Upper lobe of right lung (tissue), 1 donor: ENCODE measurements at regions not wholly inside any gene's neighbourhood (a gene's known extent, or its start where the extent isn't known, plus 50 kb on each side); places are given as distances from the start of the nearest gene placed in this dataset.

Source experiments
- ATAC-seq: fragments of 200-7000 bp; cut with Tn5 transposase; one replicate; pipeline ENCODE4 v1.9.1; 2020; ENCODE audit warnings: mild to moderate bottlenecking, moderate library complexity
- DNase-seq: peaks from one replicate; pipeline ENCODE4 v3.0.0-alpha.2; 2020
- H3K27ac ChIP-seq: fragments of 200-600 bp; one replicate; pipeline ENCODE4 v1.8.0; 2022
- H3K27me3 ChIP-seq: fragments of 200-600 bp; one replicate; pipeline ENCODE4 v1.8.0; 2022; ENCODE audit warnings: mild to moderate bottlenecking
- H3K36me3 ChIP-seq: fragments of 200-600 bp; one replicate; pipeline ENCODE4 v1.8.0; 2022
- H3K4me1 ChIP-seq: fragments of 200-600 bp; one replicate; pipeline ENCODE4 v1.8.0; 2022
- H3K4me3 ChIP-seq: fragments of 200-600 bp; one replicate; pipeline ENCODE4 v1.8.0; 2022; ENCODE audit warnings: mild to moderate bottlenecking
- H3K9me3 ChIP-seq: fragments of 200-600 bp; one replicate; pipeline ENCODE4 v1.8.0; 2022
- intact Hi-C: fragments of 100-400 bp; cut with DNase I; formaldehyde crosslinking; loops from one replicate; pipeline ENCODE4 v1.11.0; 2022
- TF ChIP-seq, protein P1 (sequence below): fragments of 200-600 bp; IDR thresholded peaks from one replicate; pipeline ENCODE4 v1.8.0; 2022; ENCODE audit warnings: antibody characterized with exemption
- donor health status: DM: no; HTN: yes; CAD: no; lungs with severe emphysema.

DNA sequence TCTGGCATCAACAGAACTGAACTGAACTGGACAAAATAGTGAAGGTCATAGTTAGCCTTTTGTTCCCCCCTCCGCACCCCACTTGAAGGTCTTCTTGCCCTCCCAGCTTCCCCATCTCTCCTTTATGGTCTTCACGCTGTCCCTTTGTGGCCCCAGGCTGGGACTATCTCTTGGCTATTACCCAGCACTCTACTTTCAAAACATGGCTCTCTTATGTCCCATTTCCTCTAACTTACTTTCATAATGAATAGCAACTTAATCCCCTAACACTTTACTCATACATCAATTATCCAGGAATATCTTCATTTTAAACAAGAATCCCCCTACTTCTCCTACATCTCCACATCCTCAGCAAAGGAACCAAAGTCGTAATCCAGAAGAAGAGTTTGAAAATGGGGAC is 135.3 kb upstream of the ITGB1 start:
- no peak overlapping the region for H3K4me3 ChIP-seq
- H3K4me1 ChIP-seq: no peaks in the 10 kb centered on the region
- no peak overlapping the region for H3K27ac ChIP-seq
- intact Hi-C loops: no loop called here
- no peaks in the 10 kb centered on the region for H3K27me3 ChIP-seq
- ATAC-seq (no peak), DNase-seq (no peak)
- no peaks in the 10 kb centered on the region for H3K36me3 ChIP-seq
- H3K9me3 ChIP-seq: peaks cover 5% of the 10 kb centered on the region
- TF ChIP-seq, protein P1, sequence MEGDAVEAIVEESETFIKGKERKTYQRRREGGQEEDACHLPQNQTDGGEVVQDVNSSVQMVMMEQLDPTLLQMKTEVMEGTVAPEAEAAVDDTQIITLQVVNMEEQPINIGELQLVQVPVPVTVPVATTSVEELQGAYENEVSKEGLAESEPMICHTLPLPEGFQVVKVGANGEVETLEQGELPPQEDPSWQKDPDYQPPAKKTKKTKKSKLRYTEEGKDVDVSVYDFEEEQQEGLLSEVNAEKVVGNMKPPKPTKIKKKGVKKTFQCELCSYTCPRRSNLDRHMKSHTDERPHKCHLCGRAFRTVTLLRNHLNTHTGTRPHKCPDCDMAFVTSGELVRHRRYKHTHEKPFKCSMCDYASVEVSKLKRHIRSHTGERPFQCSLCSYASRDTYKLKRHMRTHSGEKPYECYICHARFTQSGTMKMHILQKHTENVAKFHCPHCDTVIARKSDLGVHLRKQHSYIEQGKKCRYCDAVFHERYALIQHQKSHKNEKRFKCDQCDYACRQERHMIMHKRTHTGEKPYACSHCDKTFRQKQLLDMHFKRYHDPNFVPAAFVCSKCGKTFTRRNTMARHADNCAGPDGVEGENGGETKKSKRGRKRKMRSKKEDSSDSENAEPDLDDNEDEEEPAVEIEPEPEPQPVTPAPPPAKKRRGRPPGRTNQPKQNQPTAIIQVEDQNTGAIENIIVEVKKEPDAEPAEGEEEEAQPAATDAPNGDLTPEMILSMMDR: no peak

DNA sequence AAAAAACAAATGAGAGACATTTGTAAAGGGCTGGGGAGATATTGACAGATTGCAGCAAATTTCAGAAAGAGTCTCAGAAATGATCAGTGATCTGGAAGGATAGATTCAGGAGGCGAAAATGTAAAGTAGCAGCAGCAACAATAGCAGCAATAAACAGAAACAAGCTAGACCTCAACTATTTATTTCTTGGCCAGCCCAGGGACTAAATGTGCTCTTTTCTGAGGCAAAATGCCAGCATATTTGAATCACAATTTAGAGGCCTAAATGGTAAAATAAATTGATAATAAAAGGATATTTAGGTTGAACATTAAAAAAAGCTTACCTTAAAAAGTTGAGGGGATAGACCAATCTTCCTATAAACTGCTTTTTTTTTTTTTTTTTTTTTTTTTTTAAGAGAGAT is 134.6 kb upstream of the ITGB1 start:
- ATAC-seq: no peak
- H3K4me1 ChIP-seq: no peaks in the 10 kb centered on the region
- intact Hi-C loops: no loop called here
- no peak for DNase-seq
- no peaks in the 10 kb centered on the region for H3K36me3 ChIP-seq
- H3K27me3 ChIP-seq: no peaks in the 10 kb centered on the region
- no peak overlapping the region for H3K27ac ChIP-seq
- TF ChIP-seq, protein P1: no peak
- no peak overlapping the region for H3K4me3 ChIP-seq
- H3K9me3 ChIP-seq: peaks cover 5% of the 10 kb centered on the region

GRCh38 chr10:33091201-33091600 is 133.2 kb upstream of the ITGB1 start:
- no peak for ATAC-seq
- intact Hi-C loops: no loop called here
- Histone ChIP-seq H3K4me1 (no peaks in the 10 kb centered on the region), H3K9me3 (peaks cover 5% of the 10 kb centered on the region), H3K36me3 (no peaks in the 10 kb centered on the region), H3K27ac (no peak overlapping the region), H3K27me3 (no peaks in the 10 kb centered on the region), H3K4me3 (no peak overlapping the region)
- TF ChIP-seq, protein P1: no peak
- no peak for DNase-seq

DNA sequence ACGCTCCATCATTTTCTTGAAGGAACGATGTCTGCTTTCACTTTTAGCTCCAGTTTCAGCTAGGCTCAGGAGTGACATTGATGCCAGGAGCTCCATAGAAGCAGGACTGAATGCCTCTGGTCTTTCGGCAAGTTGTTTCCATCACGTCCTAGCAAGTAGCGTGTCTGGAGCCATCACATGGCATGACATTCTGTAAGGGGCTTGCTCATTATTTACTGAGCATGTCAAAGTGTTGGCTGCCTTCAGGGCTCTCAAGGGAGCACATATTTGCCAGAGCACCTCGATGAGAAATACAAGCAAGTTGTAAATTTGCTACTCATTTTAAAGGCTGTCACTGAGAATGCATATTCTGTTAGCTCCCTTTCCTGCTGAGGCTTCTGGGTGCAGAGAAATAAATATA is 131.0 kb upstream of the ITGB1 start:
- intact Hi-C loops: no loop called here
- H3K4me3 ChIP-seq: no peak overlapping the region
- H3K36me3 ChIP-seq: no peaks in the 10 kb centered on the region
- TF ChIP-seq, protein P1: no peak
- H3K4me1 ChIP-seq: no peaks in the 10 kb centered on the region
- H3K9me3 ChIP-seq: no peaks in the 10 kb centered on the region
- no peaks in the 10 kb centered on the region for H3K27me3 ChIP-seq
- ATAC-seq (no peak), DNase-seq (no peak)
- no peak overlapping the region for H3K27ac ChIP-seq

GRCh38 chr10:33087922-33088321 is 129.9 kb upstream of the ITGB1 start:
- H3K27me3 ChIP-seq: no peaks in the 10 kb centered on the region
- intact Hi-C loops: no loop called here
- no peaks in the 10 kb centered on the region for H3K9me3 ChIP-seq
- no peak overlapping the region for H3K4me3 ChIP-seq
- TF ChIP-seq, protein P1: no peak
- H3K36me3 ChIP-seq: no peaks in the 10 kb centered on the region
- no peaks in the 10 kb centered on the region for H3K4me1 ChIP-seq
- ATAC-seq (no peak), DNase-seq (no peak)
- H3K27ac ChIP-seq: no peak overlapping the region

GRCh38 chr10:33087152-33087551 is 129.1 kb upstream of the ITGB1 start:
- intact Hi-C loops: no loop called here
- Histone ChIP-seq H3K36me3 (no peaks in the 10 kb centered on the region), H3K27me3 (no peaks in the 10 kb centered on the region), H3K4me1 (no peaks in the 10 kb centered on the region), H3K4me3 (no peak overlapping the region), H3K9me3 (no peaks in the 10 kb centered on the region), H3K27ac (no peak overlapping the region)
- TF ChIP-seq, protein P1: no peak
- no peak for ATAC-seq
- no peak for DNase-seq
